GM12878 (cell line): ENCODE measurements at regions not wholly inside any gene's neighbourhood (a gene's known extent, or its start where the extent isn't known, plus 50 kb on each side); places are given as distances from the start of the nearest gene placed in this dataset.

Source experiments
- ATAC-seq: fragments of 200-7000 bp; cut with Tn5 transposase; 3 replicates; pipeline ENCODE4 v1.9.1; 2020; ENCODE audit warnings: mild to moderate bottlenecking, moderate library complexity
- BruUV-seq: library from RNA; stranded (reverse); fragments of 400-500 nt; replicated peaks from 2 replicates; lab custom pipeline; 2021; lab: Mats Ljungman, UMichigan
- CTCF ChIA-PET: fragments of 300-600 bp; sonication (Branson Sonifier 250); formaldehyde crosslinking; extraction: SDS; loops from one replicate; lab custom pipeline; 2021; ENCODE audit warnings: inconsistent platforms; lab: Yijun Ruan, JAX
- POLR2A ChIA-PET: fragments of 350-600 bp; formaldehyde crosslinking; extraction: SDS; loops from one replicate; lab custom pipeline; 2021; ENCODE audit warnings: inconsistent platforms; lab: Charles Lee
- RAD21 ChIA-PET: fragments of 300-600 bp; sonication (Branson Sonifier 250); formaldehyde crosslinking; loops from one replicate; lab custom pipeline; 2023; ENCODE audit warnings: antibody characterized with exemption; ENCODE audit not compliant: unreplicated experiment; lab: Charles Lee
- SMC1A ChIA-PET: fragments of 300-600 bp; sonication (Branson Sonifier 250); formaldehyde crosslinking; loops from one replicate; lab custom pipeline; 2023; ENCODE audit not compliant: unreplicated experiment, uncharacterized antibody; lab: Charles Lee
- DNase-seq: peaks from one replicate; pipeline ENCODE4 v3.0.0-alpha.2; 2011; ENCODE audit warnings: low read depth, low spot score
- FAIRE-seq: peaks from 3 replicates; lab custom pipeline; 2011; peaks lifted over from hg19 to GRCh38; lab: Jason Lieb, UNC
- H2AFZ ChIP-seq: 2 replicates; pipeline ENCODE4 v1.6.0; 2011; ENCODE audit warnings: low read depth, low read length, control low read depth; ENCODE audit not compliant: control insufficient read depth
- H3K27ac ChIP-seq: 2 replicates; pipeline ENCODE4 v1.5.1; 2011; ENCODE audit warnings: control low read depth; ENCODE audit not compliant: control insufficient read depth, insufficient read depth
- H3K27me3 ChIP-seq, 2 experiments: replicated peaks in 1 of 2; 2 replicates each; pipeline versions ENCODE4 v1.6.0 to v1.6.1; 2011; ENCODE audit warnings: low read length in 1 of 2; ENCODE audit not compliant: control insufficient read depth in 2 of 2, insufficient read depth in 2 of 2
- H3K36me3 ChIP-seq, 2 experiments: 2 replicates each; pipeline ENCODE4 v1.5.1; 2011; ENCODE audit warnings: low read length in 1 of 2; ENCODE audit not compliant: control insufficient read depth in 2 of 2, insufficient read depth in 2 of 2
- H3K4me1 ChIP-seq: 2 replicates; pipeline ENCODE4 v1.6.1; 2011; ENCODE audit warnings: mild to moderate bottlenecking, low read length, moderate library complexity, mixed read lengths; ENCODE audit not compliant: control insufficient read depth, insufficient read depth
- H3K4me2 ChIP-seq: 2 replicates; pipeline ENCODE4 v1.6.0; 2011; ENCODE audit warnings: control low read depth; ENCODE audit not compliant: control insufficient read depth, insufficient read depth
- H3K4me3 ChIP-seq: fragments of 200-600 bp; sonication (generic); 2 replicates; pipeline ENCODE4 v1.5.1; 2016
- H3K79me2 ChIP-seq: 2 replicates; pipeline ENCODE4 v1.6.0; 2011; ENCODE audit warnings: low read length; ENCODE audit not compliant: control insufficient read depth, insufficient read depth
- H3K9ac ChIP-seq: 2 replicates; pipeline ENCODE4 v1.8.0; 2011; ENCODE audit warnings: low read length, control low read depth, mixed read lengths; ENCODE audit not compliant: control insufficient read depth, insufficient read depth
- H3K9me3 ChIP-seq: replicated peaks from 3 replicates; pipeline ENCODE4 v1.5.1; 2011; ENCODE audit warnings: mild to moderate bottlenecking, low read length; ENCODE audit not compliant: control insufficient read depth, insufficient read depth
- H4K20me1 ChIP-seq: 2 replicates; pipeline ENCODE4 v1.6.0; 2011; ENCODE audit not compliant: control insufficient read depth, insufficient read depth
- ESRRA ChIP-seq: IDR thresholded peaks from 2 replicates; pipeline ENCODE4 v1.6.1; 2012; ENCODE audit warnings: mild to moderate bottlenecking, low read length, improper control_type of control experiment
- EZH2 ChIP-seq: IDR thresholded peaks from 2 replicates; pipeline ENCODE4 v1.6.1; 2012; ENCODE audit warnings: low read depth, mild to moderate bottlenecking, control low read depth, inconsistent platforms, low read length, borderline replicate concordance; ENCODE audit not compliant: control insufficient read depth
- GATAD2B ChIP-seq: fragments of 450-650 bp; conservative IDR thresholded peaks from 2 replicates; pipeline ENCODE4 v1.6.1; 2017; ENCODE audit warnings: low read depth, mild to moderate bottlenecking, moderate library complexity
- IKZF1 ChIP-seq: fragments of 450-650 bp; conservative IDR thresholded peaks from 2 replicates; pipeline ENCODE4 v1.6.1; 2017; ENCODE audit warnings: antibody characterized with exemption, mild to moderate bottlenecking
- IKZF2 ChIP-seq, 2 experiments: fragments of 450-650 bp; IDR thresholded peaks; 2 replicates each; pipeline ENCODE4 v1.6.1; 2017; ENCODE audit warnings: mild to moderate bottlenecking in 2 of 2, moderate library complexity in 2 of 2
- IRF4 ChIP-seq: IDR thresholded peaks from 2 replicates; pipeline ENCODE4 v1.6.1; 2011; ENCODE audit warnings: low read depth, low read length
- IRF5 ChIP-seq: fragments of 450-650 bp; IDR thresholded peaks from 2 replicates; pipeline ENCODE4 v1.6.1; 2017; ENCODE audit warnings: borderline replicate concordance
- JUND ChIP-seq: IDR thresholded peaks from 2 replicates; pipeline ENCODE4 v1.6.1; 2012; ENCODE audit warnings: low read depth, mild to moderate bottlenecking, low read length, improper control_type of control experiment, moderate library complexity
- NRF1 ChIP-seq: conservative IDR thresholded peaks from 2 replicates; pipeline ENCODE4 v1.6.1; 2011; ENCODE audit warnings: mild to moderate bottlenecking, low read depth, low read length, improper control_type of control experiment
- PML ChIP-seq: IDR thresholded peaks from 2 replicates; pipeline ENCODE4 v1.6.1; 2012; ENCODE audit warnings: low read length, inconsistent platforms
- TCF12 ChIP-seq: IDR thresholded peaks from 2 replicates; pipeline ENCODE4 v1.6.1; 2011; ENCODE audit warnings: low read depth, mild to moderate bottlenecking, low read length
- ZNF217 ChIP-seq: fragments of 450-650 bp; IDR thresholded peaks from 2 replicates; pipeline ENCODE4 v1.6.1; 2017; ENCODE audit warnings: antibody characterized with exemption, mild to moderate bottlenecking
- ZNF274 ChIP-seq: IDR thresholded peaks from one replicate; pipeline ENCODE4 v1.8.0; 2011; ENCODE audit not compliant: insufficient read length, insufficient read depth
- ZNF384 ChIP-seq: IDR thresholded peaks from 2 replicates; pipeline ENCODE4 v1.6.1; 2012; ENCODE audit warnings: low read depth, mild to moderate bottlenecking, low read length, improper control_type of control experiment, borderline replicate concordance
- ZSCAN29 ChIP-seq: fragments of 450-650 bp; IDR thresholded peaks from 2 replicates; pipeline ENCODE4 v1.6.1; 2017; ENCODE audit warnings: mild to moderate bottlenecking, moderate library complexity
- WGBS: methylation state at CpG from one replicate; pipeline ENCODE4 v1.1.6; 2016; ENCODE audit warnings: low lambda C conversion rate; ENCODE audit not compliant: insufficient replicate concordance, insufficient coverage; ENCODE audit errors: missing lambda C conversion rate; 5-methylcytosine and 5-hydroxymethylcytosine counted together
- in situ Hi-C: fragments of 300-500 bp; cut with MboI; formaldehyde crosslinking; loops from 9 replicates; pipeline ENCODE4 v1.14.3; 2018; ENCODE audit warnings: mixed read lengths
- intact Hi-C: fragments of 100-400 bp; cut with micrococcal nuclease; formaldehyde crosslinking; loops from one replicate; pipeline ENCODE4 v1.14.2; 2022; ENCODE audit not compliant: unreplicated experiment

DNA sequence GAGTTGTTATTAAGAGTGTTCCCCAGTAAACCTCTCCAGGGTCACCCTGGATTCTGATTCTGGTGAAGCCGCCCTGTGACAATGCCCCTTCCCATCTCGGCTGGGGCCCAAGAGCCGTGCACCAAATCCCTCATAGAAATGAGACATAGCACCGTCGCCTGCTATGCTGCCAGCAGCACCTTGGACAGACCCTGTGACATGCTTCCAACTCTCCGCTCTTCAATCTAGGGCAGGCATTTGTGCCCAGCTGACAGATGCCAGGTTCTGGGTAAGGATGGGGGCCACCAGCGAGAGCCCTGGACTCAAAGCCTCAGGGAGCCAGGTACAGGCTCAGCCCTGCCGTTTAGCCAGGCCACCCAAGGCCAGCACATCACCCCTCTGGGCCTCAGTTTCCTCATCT lies 55.8 kb upstream of the TCF20 start:
- intact Hi-C loops (no loop called here), in situ Hi-C loops (no loop called here)
- Histone ChIP-seq H3K4me2 (no peak overlapping the region), H3K27me3 (no peaks in the 10 kb centered on the region), H3K27ac (no peak overlapping the region), H3K79me2 (no peaks in the 10 kb centered on the region), H3K4me3 (no peak overlapping the region), H4K20me1 (no peaks in the 10 kb centered on the region), H2AFZ (no peak overlapping the region)
- ATAC-seq (no peak), FAIRE-seq (no peak)
- RAD21 ChIA-PET = no interaction called here
- no peak for TF ChIP-seq ZNF384
- no peak for TF ChIP-seq NRF1
- no peak for TF ChIP-seq IRF4
- no peak for TF ChIP-seq EZH2
- no peak for TF ChIP-seq IRF5
- TF ChIP-seq ESRRA = no peak
- no peak for TF ChIP-seq ZNF217
- TF ChIP-seq TCF12 = no peak
- no peak for TF ChIP-seq PML
- no peak for TF ChIP-seq GATAD2B
- no peak for TF ChIP-seq ZNF274
- no peak for TF ChIP-seq JUND
- no peak for TF ChIP-seq ZSCAN29
- TF ChIP-seq IKZF2 (IDR thresholded peaks at IDR 0.05) = no peak
- TF ChIP-seq IKZF1 = no peak
- TF ChIP-seq, all 136 proteins: peak for 0
- WGBS = 76% methylated on average over 8 of the region's 8 CpGs
- Histone ChIP-seq H3K9me3 (no peaks in the 10 kb centered on the region; the same call in 2 of the 3 replicates), H3K4me1 (peaks cover 5% of the 10 kb centered on the region), H3K36me3 (no peaks in the 10 kb centered on the region), H3K9ac (no peak overlapping the region)
- no TSS peak for BruUV-seq
- POLR2A ChIA-PET = no interaction called here
- SMC1A ChIA-PET = no interaction called here
- DNase-seq = no peak
- CTCF ChIA-PET = no interaction called here
